Fibroblast of the aortic adventitia (primary cell): ENCODE measurements at regions not wholly inside any gene's neighbourhood (a gene's known extent, or its start where the extent isn't known, plus 50 kb on each side); places are given as distances from the start of the nearest gene placed in this dataset.
"Not testable (repeated sequence)": the region's sequence is repeated elsewhere in the genome, so short reads cannot be mapped to it uniquely, and the experiment has no call there.

Experiments
- DNase-seq: peaks from one replicate; pipeline ENCODE4 v3.0.0-alpha.2; 2010; ENCODE audit warnings: low read depth
- H3K4me3 ChIP-seq: 2 replicates; pipeline ENCODE4 v1.5.1; 2011; ENCODE audit warnings: low read depth, mild to moderate bottlenecking, control low read depth, low read length, moderate library complexity
- TF ChIP-seq, protein P1 (sequence below): IDR thresholded peaks from 2 replicates; pipeline ENCODE4 v1.5.1; 2011; ENCODE audit warnings: mild to moderate bottlenecking, low read length, control low read depth, inconsistent platforms; ENCODE audit not compliant: insufficient read depth

DNA sequence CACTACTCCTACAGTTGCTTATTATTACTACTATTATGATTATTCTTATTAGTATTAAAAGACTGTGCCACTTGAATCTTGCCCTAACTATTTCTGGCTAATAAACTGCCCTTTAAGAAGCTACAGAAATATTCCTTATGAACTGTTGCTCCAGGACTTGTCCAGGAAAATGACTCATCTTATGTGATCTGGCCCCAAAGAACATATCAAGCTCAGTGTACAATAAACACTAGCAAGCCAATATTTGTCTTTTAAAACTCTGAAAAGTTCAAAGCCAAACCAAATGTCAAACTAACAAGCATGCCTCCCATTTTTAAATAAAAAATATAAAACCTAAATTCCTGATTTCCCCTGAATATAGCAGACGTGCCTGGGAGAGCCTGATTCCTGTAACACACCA is 88.7 kb upstream of the SIM2 start:
- TF ChIP-seq, protein P1, sequence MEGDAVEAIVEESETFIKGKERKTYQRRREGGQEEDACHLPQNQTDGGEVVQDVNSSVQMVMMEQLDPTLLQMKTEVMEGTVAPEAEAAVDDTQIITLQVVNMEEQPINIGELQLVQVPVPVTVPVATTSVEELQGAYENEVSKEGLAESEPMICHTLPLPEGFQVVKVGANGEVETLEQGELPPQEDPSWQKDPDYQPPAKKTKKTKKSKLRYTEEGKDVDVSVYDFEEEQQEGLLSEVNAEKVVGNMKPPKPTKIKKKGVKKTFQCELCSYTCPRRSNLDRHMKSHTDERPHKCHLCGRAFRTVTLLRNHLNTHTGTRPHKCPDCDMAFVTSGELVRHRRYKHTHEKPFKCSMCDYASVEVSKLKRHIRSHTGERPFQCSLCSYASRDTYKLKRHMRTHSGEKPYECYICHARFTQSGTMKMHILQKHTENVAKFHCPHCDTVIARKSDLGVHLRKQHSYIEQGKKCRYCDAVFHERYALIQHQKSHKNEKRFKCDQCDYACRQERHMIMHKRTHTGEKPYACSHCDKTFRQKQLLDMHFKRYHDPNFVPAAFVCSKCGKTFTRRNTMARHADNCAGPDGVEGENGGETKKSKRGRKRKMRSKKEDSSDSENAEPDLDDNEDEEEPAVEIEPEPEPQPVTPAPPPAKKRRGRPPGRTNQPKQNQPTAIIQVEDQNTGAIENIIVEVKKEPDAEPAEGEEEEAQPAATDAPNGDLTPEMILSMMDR = no peak
- peak; percentile 59 for DNase-seq

DNA sequence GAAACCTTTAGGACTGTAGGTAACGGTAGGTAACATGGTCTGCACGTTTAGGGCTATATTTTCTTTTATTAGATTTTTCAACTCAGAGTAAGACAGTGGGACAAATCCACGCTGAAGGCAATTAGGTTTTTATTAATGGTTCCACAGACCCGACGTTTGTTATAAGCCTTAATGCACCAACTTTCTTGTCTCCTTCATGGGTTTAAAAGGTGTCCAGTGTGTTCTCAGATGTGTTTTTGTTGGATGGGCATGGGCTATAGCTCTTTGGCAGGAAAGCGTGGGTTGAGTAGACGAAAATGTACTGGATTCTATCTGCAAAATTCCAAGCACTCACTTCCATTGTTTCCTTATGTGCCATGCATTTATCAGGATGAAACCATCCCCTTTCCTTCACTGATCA is 88.0 kb upstream of the SIM2 start:
- TF ChIP-seq, protein P1 = no peak
- no peak overlapping the region for H3K4me3 ChIP-seq
- peak; percentile 26 for DNase-seq

More for the DNA sequence above, 88.7 kb upstream of the SIM2 start:
- no peak overlapping the region for H3K4me3 ChIP-seq

DNA sequence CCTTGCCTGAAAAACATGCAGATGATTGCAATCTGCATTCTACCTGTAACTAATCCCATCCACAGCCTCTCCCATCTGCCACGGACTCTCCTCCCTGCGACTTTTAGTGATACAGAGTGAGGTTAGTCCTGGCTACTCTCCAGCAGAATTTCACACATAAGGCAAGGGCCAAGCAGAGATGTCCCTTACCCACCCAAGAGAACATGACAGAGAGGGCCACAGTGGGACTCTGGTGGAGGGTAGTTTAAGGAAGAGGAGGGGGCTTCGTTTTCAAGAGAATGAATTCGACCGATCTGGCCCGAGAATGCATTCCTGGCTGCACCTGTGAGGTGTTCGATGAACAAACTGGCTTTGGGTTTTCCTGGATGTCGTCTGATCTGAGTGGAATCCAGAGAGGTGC is 87.5 kb upstream of the SIM2 start:
- DNase-seq = no peak
- TF ChIP-seq, protein P1 = no peak
- H3K4me3 ChIP-seq = no peak overlapping the region

DNA sequence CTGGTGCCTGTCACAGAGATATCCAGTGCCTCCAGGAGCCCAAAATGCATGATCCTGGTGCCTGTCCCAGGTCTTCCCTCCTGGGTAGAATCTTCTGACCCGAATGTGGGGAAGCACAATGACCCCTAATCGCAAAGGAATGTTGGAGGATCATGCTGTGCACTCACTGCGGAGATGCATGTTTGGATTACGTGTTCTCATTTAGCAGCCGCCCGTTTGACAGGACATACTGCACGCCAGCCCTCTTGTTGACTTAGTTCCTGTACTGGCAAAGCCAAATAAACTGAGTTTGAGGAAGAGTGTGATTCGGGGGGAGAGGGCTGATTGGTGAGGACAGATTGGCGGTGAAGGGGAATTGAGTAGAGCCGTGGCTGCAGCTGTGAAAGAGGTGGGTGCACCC is 85.9 kb upstream of the SIM2 start:
- H3K4me3 ChIP-seq = no peak overlapping the region
- TF ChIP-seq, protein P1 = no peak
- DNase-seq = peak; percentile 28

DNA sequence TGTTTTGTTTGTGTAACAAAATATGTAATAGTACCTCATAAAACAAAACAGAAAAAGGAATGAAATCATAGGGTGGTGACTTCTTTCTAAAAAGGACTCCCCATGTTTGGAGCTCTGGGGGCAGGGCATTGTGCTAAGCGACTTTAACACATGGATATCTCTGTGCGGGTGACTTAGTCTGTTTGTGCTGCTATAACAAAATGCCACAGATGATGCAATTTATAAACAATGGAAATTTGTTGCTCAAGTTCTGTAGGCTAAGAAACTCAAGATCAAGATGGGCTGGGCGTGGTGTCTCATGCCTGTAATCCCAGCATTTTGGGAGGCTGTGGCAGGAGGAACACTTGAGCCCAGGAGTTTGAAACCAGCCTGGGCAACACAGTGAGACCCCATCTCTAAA is 85.4 kb upstream of the SIM2 start:
- H3K4me3 ChIP-seq = no peak overlapping the region
- DNase-seq = no peak
- TF ChIP-seq, protein P1 = no peak

- no peak for DNase-seq
- TF ChIP-seq, protein P1 = no peak
- H3K4me3 ChIP-seq = no peak overlapping the region
These were observed 83.5 kb upstream of the SIM2 start for GRCh38 chr21:36615274-36615964.

- not testable (repeated sequence) for DNase-seq, H3K4me3 ChIP-seq
These were observed 82.1 kb upstream of the SIM2 start for GRCh38 chr21:36616773-36617172.

DNA sequence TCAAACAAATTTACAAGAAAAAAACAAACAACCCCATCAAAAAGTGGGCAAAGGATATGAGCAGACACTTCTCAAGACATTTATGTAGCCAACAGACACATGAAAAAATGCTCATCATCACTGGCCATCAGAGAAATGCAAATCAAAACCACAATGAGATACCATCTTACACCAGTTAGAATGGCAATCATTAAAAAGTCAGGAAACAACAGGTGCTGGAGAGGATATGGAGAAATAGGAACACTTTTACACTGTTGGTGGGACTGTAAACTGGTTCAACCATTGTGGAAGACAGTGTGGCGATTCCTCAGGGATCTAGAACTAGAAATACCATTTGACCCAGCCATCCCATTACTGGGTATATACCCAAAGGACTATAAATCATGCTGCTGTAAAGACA is 77.1 kb upstream of the SIM2 start:
- DNase-seq = not testable (repeated sequence)

More for the DNA sequence above, 77.1 kb upstream of the SIM2 start:
- H3K4me3 ChIP-seq = not testable (repeated sequence)
